ENCODE measurements at regions not wholly inside any gene's neighbourhood (a gene's known extent, or its start where the extent isn't known, plus 50 kb on each side); places are given as distances from the start of the nearest gene placed in this dataset.

GRCh38 chr15:67000896-67001295 lies 64.5 kb upstream of the SMAD3 start:
- ATAC-seq = no peak
- no peak for DNase-seq
- intact Hi-C loops (cut with micrococcal nuclease) = no loop called here

- ATAC-seq = no peak
- no peak for DNase-seq
- intact Hi-C loops (cut with micrococcal nuclease) = no loop called here
These were observed 63.0 kb upstream of the SMAD3 start for GRCh38 chr15:67002368-67002767.

- intact Hi-C loops (cut with micrococcal nuclease) = no loop called here
- DNase-seq = no peak
- ATAC-seq = no peak
These were observed 61.8 kb upstream of the SMAD3 start for GRCh38 chr15:67003586-67003985.

- no peak for DNase-seq
- no peak for ATAC-seq
- intact Hi-C loops (cut with micrococcal nuclease) = no loop called here
These were observed 61.3 kb upstream of the SMAD3 start for GRCh38 chr15:67004142-67004541.

GRCh38 chr15:67005294-67005996 lies 60.0 kb upstream of the SMAD3 start:
- intact Hi-C loops (cut with micrococcal nuclease) = no loop called here
- ATAC-seq = no peak
- DNase-seq = no peak

- ATAC-seq (no peak), DNase-seq (no peak)
- intact Hi-C loops (cut with micrococcal nuclease) = no loop called here
These were observed 59.0 kb upstream of the SMAD3 start for GRCh38 chr15:67006083-67007065.

GRCh38 chr15:67009576-67010569 lies 55.5 kb upstream of the SMAD3 start:
- DNase-seq = no peak
- intact Hi-C loops (cut with micrococcal nuclease) = no loop called here
- no peak for ATAC-seq

GRCh38 chr15:67010898-67011616 lies 54.3 kb upstream of the SMAD3 start:
- DNase-seq = no peak
- intact Hi-C loops (cut with micrococcal nuclease) = no loop called here
- no peak for ATAC-seq

GRCh38 chr15:67011617-67012005 lies 53.8 kb upstream of the SMAD3 start:
- intact Hi-C loops (cut with micrococcal nuclease) = no loop called here
- no peak for DNase-seq
- ATAC-seq = no peak

GRCh38 chr15:67013696-67014095 lies 51.7 kb upstream of the SMAD3 start:
- DNase-seq (peak; percentile 55), ATAC-seq (peak; percentile 79)
- intact Hi-C loops (cut with micrococcal nuclease) = no loop called here

Measured in left ventricle myocardium superior (tissue), 1 donor.